ENCODE measurements at regions not wholly inside any gene's neighbourhood (a gene's known extent, or its start where the extent isn't known, plus 50 kb on each side); places are given as distances from the start of the nearest gene placed in this dataset.

GRCh38 chr16:35752012-35752772, 2292.8 kb downstream of the TP53TG3F start:
- no peak for DNase-seq (ENCODE audit: low read depth)
- no peak overlapping the region for H3K4me3 ChIP-seq (ENCODE audit: low read length)
- TF ChIP-seq CTCF (IDR thresholded peaks at IDR 0.05; ENCODE audit: insufficient read depth, low read depth, low read length, missing control alignments): no peak

- no peak for TF ChIP-seq CTCF (IDR thresholded peaks at IDR 0.05; ENCODE audit: insufficient read depth, low read depth, low read length, missing control alignments)
- DNase-seq (ENCODE audit: low read depth): no peak
- no peak overlapping the region for H3K4me3 ChIP-seq (ENCODE audit: low read length)
These were observed 2293.6 kb downstream of the TP53TG3F start for GRCh38 chr16:35752773-35753558.

GRCh38 chr16:35753559-35754390, 2294.4 kb downstream of the TP53TG3F start:
- H3K4me3 ChIP-seq (ENCODE audit: low read length): no peak overlapping the region
- TF ChIP-seq CTCF (IDR thresholded peaks at IDR 0.05; ENCODE audit: insufficient read depth, low read depth, low read length, missing control alignments): no peak
- no peak for DNase-seq (ENCODE audit: low read depth)

GRCh38 chr16:35754391-35755369, 2295.3 kb downstream of the TP53TG3F start:
- no peak for DNase-seq (ENCODE audit: low read depth)
- TF ChIP-seq CTCF (IDR thresholded peaks at IDR 0.05; ENCODE audit: insufficient read depth, low read depth, low read length, missing control alignments): no peak

GRCh38 chr16:35788381-35788780, 2329.0 kb downstream of the TP53TG3F start:
- DNase-seq (ENCODE audit: low read depth): no peak
- H3K4me3 ChIP-seq (ENCODE audit: low read length): no peak overlapping the region
- TF ChIP-seq CTCF (IDR thresholded peaks at IDR 0.05; ENCODE audit: insufficient read depth, low read depth, low read length, missing control alignments): no peak

More at GRCh38 chr16:35754391-35755369, 2295.3 kb downstream of the TP53TG3F start:
- no peak overlapping the region for H3K4me3 ChIP-seq (ENCODE audit: low read length)
